Mucosa of descending colon (tissue), 3 donors: ENCODE measurements at regions not wholly inside any gene's neighbourhood (a gene's known extent, or its start where the extent isn't known, plus 50 kb on each side); places are given as distances from the start of the nearest gene placed in this dataset.

ENCODE experiments used
- ATAC-seq: fragments of 200-7000 bp; cut with Tn5 transposase; one replicate; pipeline ENCODE4 v1.9.1; 2020; ENCODE audit warnings: mild to moderate bottlenecking, moderate library complexity
- DNase-seq, 3 donors: peaks; one replicate each; pipeline ENCODE4 v3.0.0-alpha.2; 2020
- H3K36me3 ChIP-seq: fragments of 200-600 bp; one replicate; pipeline ENCODE4 v1.8.0; 2021; ENCODE audit warnings: low read depth, mild to moderate bottlenecking
- H3K4me1 ChIP-seq: fragments of 200-600 bp; one replicate; pipeline ENCODE4 v1.8.0; 2021; ENCODE audit warnings: low read depth, mild to moderate bottlenecking
- H3K4me3 ChIP-seq: fragments of 200-600 bp; one replicate; pipeline ENCODE4 v1.8.0; 2021; ENCODE audit warnings: mild to moderate bottlenecking
- H3K9me3 ChIP-seq: fragments of 200-600 bp; one replicate; pipeline ENCODE4 v1.8.0; 2021; ENCODE audit warnings: mild to moderate bottlenecking
- CTCF ChIP-seq: fragments of 200-600 bp; IDR thresholded peaks from one replicate; pipeline ENCODE4 v1.8.0; 2022; ENCODE audit warnings: antibody characterized with exemption, mild to moderate bottlenecking
- intact Hi-C, 2 donors: fragments of 100-400 bp; cut with DNase I in 1 of 2; cut with micrococcal nuclease in 1 of 2; formaldehyde crosslinking; loops; one replicate each; pipeline versions ENCODE4 v1.11.0 to v1.11.1; 2022; cut with DNase I, micrococcal nuclease
- donor health status: DM: no; HTN: no; CAD: no; lungs with moderate emphysema.
- donor health status: DM: no; HTN: no; CAD: no.
- donor health status: DM: no; HTN: yes; CAD: no.

- H3K36me3 ChIP-seq: no peaks in the 10 kb centered on the region
- ATAC-seq (no peak), DNase-seq (no peak)
- no peaks in the 10 kb centered on the region for H3K4me1 ChIP-seq
- no peak overlapping the region for H3K4me3 ChIP-seq
- no peaks in the 10 kb centered on the region for H3K9me3 ChIP-seq
- no peak for TF ChIP-seq CTCF
- intact Hi-C loops: no loop called here
Observed at GRCh38 chr6:37766717-37767116, 52.8 kb upstream of the ZFAND3 start.

- no peak for TF ChIP-seq CTCF
- ATAC-seq: no peak
- intact Hi-C loops: no loop called here
- H3K4me1 ChIP-seq: no peaks in the 10 kb centered on the region
- H3K9me3 ChIP-seq: no peaks in the 10 kb centered on the region
- H3K36me3 ChIP-seq: no peaks in the 10 kb centered on the region
- no peak for DNase-seq
- no peak overlapping the region for H3K4me3 ChIP-seq
Observed at GRCh38 chr6:37765182-37765775, 54.2 kb upstream of the ZFAND3 start.

- intact Hi-C loops: no loop called here
- DNase-seq: no peak
- no peak for TF ChIP-seq CTCF
Observed at GRCh38 chr6:37763413-37763812, 56.1 kb upstream of the ZFAND3 start.

GRCh38 chr6:37762806-37763205 lies 56.7 kb upstream of the ZFAND3 start:
- Histone ChIP-seq H3K4me3 (no peak overlapping the region), H3K36me3 (no peaks in the 10 kb centered on the region), H3K9me3 (no peaks in the 10 kb centered on the region), H3K4me1 (no peaks in the 10 kb centered on the region)
- intact Hi-C loops: no loop called here
- ATAC-seq (no peak), DNase-seq (no peak)
- TF ChIP-seq CTCF: no peak

More at GRCh38 chr6:37763413-37763812, 56.1 kb upstream of the ZFAND3 start:
- ATAC-seq: no peak
- H3K9me3 ChIP-seq: no peaks in the 10 kb centered on the region
- H3K4me1 ChIP-seq: no peaks in the 10 kb centered on the region
- no peak overlapping the region for H3K4me3 ChIP-seq
- H3K36me3 ChIP-seq: no peaks in the 10 kb centered on the region

GRCh38 chr6:37761554-37762271 lies 57.8 kb upstream of the ZFAND3 start:
- Histone ChIP-seq H3K4me1 (no peaks in the 10 kb centered on the region), H3K9me3 (no peaks in the 10 kb centered on the region), H3K36me3 (no peaks in the 10 kb centered on the region), H3K4me3 (no peak overlapping the region)
- no peak for TF ChIP-seq CTCF
- intact Hi-C loops: no loop called here
- ATAC-seq (peak; percentile 38), DNase-seq (no peak)
